ENCODE measurements at regions not wholly inside any gene's neighbourhood (a gene's known extent, or its start where the extent isn't known, plus 50 kb on each side); places are given as distances from the start of the nearest gene placed in this dataset.

GRCh38 chr14:95784137-95784536 is 70.2 kb upstream of the TCL1A start:
- no peaks in the 10 kb centered on the region for H3K36me3 ChIP-seq
- 0% methylated on average over 1 of the region's 1 CpG for WGBS, 2 donors (ENCODE audit: low coverage in 1 of 2)
- ATAC-seq: no peak
- peaks cover 32% of the 10 kb centered on the region for H3K27me3 ChIP-seq
- no peaks in the 10 kb centered on the region for H3K9me3 ChIP-seq
- H3K27ac ChIP-seq: no peak overlapping the region
- TF ChIP-seq POLR2AphosphoS5 (IDR thresholded peaks at IDR 0.05): no peak
- TF ChIP-seq CTCF (IDR thresholded peaks at IDR 0.05): no peak
- no peak for TF ChIP-seq EP300 (IDR thresholded peaks at IDR 0.05)
- TF ChIP-seq POLR2A (IDR thresholded peaks at IDR 0.05): no peak
- H3K4me3 ChIP-seq: no peak overlapping the region
- no peaks in the 10 kb centered on the region for H3K4me1 ChIP-seq

GRCh38 chr14:95776798-95777534 is 63.0 kb upstream of the TCL1A start:
- Histone ChIP-seq H3K4me1 (no peaks in the 10 kb centered on the region), H3K9me3 (no peaks in the 10 kb centered on the region), H3K27ac (no peak overlapping the region), H3K36me3 (no peaks in the 10 kb centered on the region), H3K27me3 (peaks cover 21% of the 10 kb centered on the region), H3K4me3 (no peak overlapping the region)
- ATAC-seq: no peak
- WGBS, 2 donors (ENCODE audit: low coverage in 1 of 2): 22 to 35% methylated on average over 3 to 5 of the region's 7 CpGs
- TF ChIP-seq CTCF (IDR thresholded peaks at IDR 0.05): no peak
- no peak for TF ChIP-seq POLR2A (IDR thresholded peaks at IDR 0.05)
- TF ChIP-seq POLR2AphosphoS5 (IDR thresholded peaks at IDR 0.05): no peak

- 57 to 61% methylated on average over 17 to 28 of the region's 28 CpGs for WGBS, 2 donors (ENCODE audit: low coverage in 1 of 2)
- ATAC-seq: no peak
Measured at GRCh38 chr14:95774265-95775160, 60.6 kb upstream of the TCL1A start.

GRCh38 chr14:95770777-95771176 is 56.9 kb upstream of the TCL1A start:
- 58% methylated on average over 3 of the region's 3 CpGs; no CpG with 5 or more reads in 1 of the 2 donors for WGBS, 2 donors (ENCODE audit: low coverage in 1 of 2)
- no peak for ATAC-seq
- TF ChIP-seq EP300 (IDR thresholded peaks at IDR 0.05) (no peak), POLR2AphosphoS5 (IDR thresholded peaks at IDR 0.05) (no peak), CTCF (IDR thresholded peaks at IDR 0.05) (no peak), POLR2A (IDR thresholded peaks at IDR 0.05) (no peak)

More at GRCh38 chr14:95774265-95775160, 60.6 kb upstream of the TCL1A start:
- H3K27ac ChIP-seq: no peak overlapping the region
- no peaks in the 10 kb centered on the region for H3K9me3 ChIP-seq
- H3K27me3 ChIP-seq: peaks cover 21% of the 10 kb centered on the region
- no peaks in the 10 kb centered on the region for H3K4me1 ChIP-seq
- TF ChIP-seq POLR2AphosphoS5 (IDR thresholded peaks at IDR 0.05) (no peak), CTCF (IDR thresholded peaks at IDR 0.05) (peak; percentile 63 to 78 (median 74))
- no peaks in the 10 kb centered on the region for H3K36me3 ChIP-seq
- no peak overlapping the region for H3K4me3 ChIP-seq

More at GRCh38 chr14:95770777-95771176, 56.9 kb upstream of the TCL1A start:
- Histone ChIP-seq H3K4me1 (no peaks in the 10 kb centered on the region), H3K27ac (no peak overlapping the region), H3K9me3 (no peaks in the 10 kb centered on the region), H3K27me3 (peaks cover 30% of the 10 kb centered on the region), H3K36me3 (no peaks in the 10 kb centered on the region), H3K4me3 (no peak overlapping the region)

All from gastroesophageal sphincter (tissue), 4 donors.